Transverse colon (tissue), 4 donors: ENCODE measurements at regions not wholly inside any gene's neighbourhood (a gene's known extent, or its start where the extent isn't known, plus 50 kb on each side); places are given as distances from the start of the nearest gene placed in this dataset.
"Not testable (repeated sequence)": the region's sequence is repeated elsewhere in the genome, so short reads cannot be mapped to it uniquely, and the experiment has no call there.

Experiments
- CTCF ChIP-seq, 5 experiments: fragments of 200-600 bp in 3 of 5; fragments of 450-650 bp in 2 of 5; sonication (generic) in 3 of 5; IDR thresholded peaks; 1 replicate in 2 of 5; 2 replicates in 3 of 5; pipeline ENCODE4 v1.5.1; 2016 to 2017; ENCODE audit warnings: antibody characterized with exemption in 5 of 5, inconsistent platforms in 3 of 5, mild to moderate bottlenecking in 2 of 5, moderate library complexity in 1 of 5
- EP300 ChIP-seq: sonication (generic); formaldehyde crosslinking; IDR thresholded peaks from one replicate; pipeline ENCODE4 v1.6.1; 2017; ENCODE audit warnings: antibody characterized with exemption, low read depth
- POLR2A ChIP-seq: fragments of 450-650 bp; IDR thresholded peaks from one replicate; pipeline ENCODE4 v1.6.1; 2016; ENCODE audit warnings: antibody characterized with exemption, mild to moderate bottlenecking, moderate library complexity
- POLR2AphosphoS5 ChIP-seq, 3 donors: sonication (generic); formaldehyde crosslinking; IDR thresholded peaks; one replicate each; pipeline ENCODE4 v1.6.1; 2016; ENCODE audit warnings: antibody characterized with exemption in 3 of 3

GRCh38 chr22:47405222-47405621 is 642.8 kb downstream of the TBC1D22A start:
- not testable (repeated sequence) for TF ChIP-seq CTCF (IDR thresholded peaks at IDR 0.05); POLR2A; POLR2AphosphoS5 (IDR thresholded peaks at IDR 0.05); EP300
